ENCODE measurements at regions not wholly inside any gene's neighbourhood (a gene's known extent, or its start where the extent isn't known, plus 50 kb on each side); places are given as distances from the start of the nearest gene placed in this dataset.

DNA sequence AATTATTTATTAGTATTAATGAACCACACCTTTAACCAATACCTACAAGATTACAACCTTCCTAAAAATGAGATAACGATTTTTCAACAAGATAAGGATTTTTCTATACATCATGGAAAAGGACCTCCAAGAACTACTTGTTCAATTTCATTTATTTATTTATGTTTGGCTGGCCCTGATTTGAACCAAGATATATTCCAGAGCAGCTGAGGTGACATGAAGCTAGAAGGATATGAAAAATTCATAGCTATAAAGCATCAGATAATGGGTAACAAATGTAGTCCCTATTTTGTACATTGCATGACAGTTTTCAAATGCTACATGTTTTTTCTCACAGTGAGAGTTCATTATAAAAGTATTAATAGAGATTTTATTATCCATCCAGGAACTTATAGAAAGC, 798.5 kb upstream of the ARRDC3 start:
- Histone ChIP-seq H3K4me1 (no peaks in the 10 kb centered on the region), H3K36me3 (no peaks in the 10 kb centered on the region), H3K4me3 (no peak overlapping the region), H3K27me3 (no peaks in the 10 kb centered on the region), H3K9me3 (no peaks in the 10 kb centered on the region), H3K27ac (no peak overlapping the region)
- intact Hi-C loops (cut with DNase I) = no loop called here
- 69 to 74% methylated on average over 1 of the region's 1 CpG for WGBS, 2 donors
- DNase-seq = no peak
- TF ChIP-seq, protein P1, sequence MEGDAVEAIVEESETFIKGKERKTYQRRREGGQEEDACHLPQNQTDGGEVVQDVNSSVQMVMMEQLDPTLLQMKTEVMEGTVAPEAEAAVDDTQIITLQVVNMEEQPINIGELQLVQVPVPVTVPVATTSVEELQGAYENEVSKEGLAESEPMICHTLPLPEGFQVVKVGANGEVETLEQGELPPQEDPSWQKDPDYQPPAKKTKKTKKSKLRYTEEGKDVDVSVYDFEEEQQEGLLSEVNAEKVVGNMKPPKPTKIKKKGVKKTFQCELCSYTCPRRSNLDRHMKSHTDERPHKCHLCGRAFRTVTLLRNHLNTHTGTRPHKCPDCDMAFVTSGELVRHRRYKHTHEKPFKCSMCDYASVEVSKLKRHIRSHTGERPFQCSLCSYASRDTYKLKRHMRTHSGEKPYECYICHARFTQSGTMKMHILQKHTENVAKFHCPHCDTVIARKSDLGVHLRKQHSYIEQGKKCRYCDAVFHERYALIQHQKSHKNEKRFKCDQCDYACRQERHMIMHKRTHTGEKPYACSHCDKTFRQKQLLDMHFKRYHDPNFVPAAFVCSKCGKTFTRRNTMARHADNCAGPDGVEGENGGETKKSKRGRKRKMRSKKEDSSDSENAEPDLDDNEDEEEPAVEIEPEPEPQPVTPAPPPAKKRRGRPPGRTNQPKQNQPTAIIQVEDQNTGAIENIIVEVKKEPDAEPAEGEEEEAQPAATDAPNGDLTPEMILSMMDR (IDR thresholded peaks at IDR 0.05) = no peak
- no peak for TF ChIP-seq POLR2A (IDR thresholded peaks at IDR 0.05)

DNA sequence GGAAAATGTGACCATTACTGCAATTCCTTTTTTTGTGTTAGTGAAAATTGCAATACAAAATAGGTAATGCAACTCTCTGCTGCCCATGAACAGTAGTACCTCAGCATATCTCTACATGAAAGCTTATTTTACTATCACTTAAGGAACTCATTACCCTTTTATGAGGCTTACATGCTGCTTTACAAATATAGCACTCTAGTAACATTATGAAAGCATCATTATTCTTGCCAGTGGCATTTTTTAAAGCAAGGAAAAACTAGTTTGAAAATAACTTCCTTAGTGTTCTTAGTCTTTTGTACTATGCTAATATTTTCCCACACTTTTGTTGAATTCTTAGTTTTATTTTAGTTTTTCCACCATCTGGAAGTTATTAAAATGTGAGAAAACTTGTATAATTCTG, 797.3 kb upstream of the ARRDC3 start:
- TF ChIP-seq, protein P1 (IDR thresholded peaks at IDR 0.05) = no peak
- TF ChIP-seq POLR2A (IDR thresholded peaks at IDR 0.05) = no peak
- Histone ChIP-seq H3K4me1 (no peaks in the 10 kb centered on the region), H3K4me3 (no peak overlapping the region), H3K36me3 (no peaks in the 10 kb centered on the region), H3K27ac (no peak overlapping the region), H3K27me3 (no peaks in the 10 kb centered on the region), H3K9me3 (no peaks in the 10 kb centered on the region)
- intact Hi-C loops (cut with DNase I) = no loop called here
- no peak for DNase-seq

DNA sequence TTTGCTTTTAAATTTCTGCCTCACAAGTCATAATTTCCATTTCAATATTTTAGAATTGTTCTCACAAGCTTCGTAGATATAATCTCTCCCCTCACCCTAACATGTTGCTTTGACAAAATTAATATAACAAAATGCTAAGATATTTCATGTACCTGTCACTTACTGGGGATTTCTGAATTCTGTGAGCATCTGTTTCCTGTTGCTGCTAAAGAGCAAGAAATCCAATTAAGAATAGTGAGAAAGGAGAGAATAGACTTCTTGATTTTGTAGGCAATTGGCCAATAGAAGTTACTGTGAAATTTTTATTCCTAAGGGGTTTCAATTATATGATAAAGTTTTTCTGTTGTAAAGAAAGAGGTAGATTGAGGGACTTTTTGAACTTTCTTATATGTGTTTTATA, 796.5 kb upstream of the ARRDC3 start:
- TF ChIP-seq POLR2A (IDR thresholded peaks at IDR 0.05) = no peak
- TF ChIP-seq, protein P1 (IDR thresholded peaks at IDR 0.05) = no peak
- no peaks in the 10 kb centered on the region for H3K27me3 ChIP-seq
- no peaks in the 10 kb centered on the region for H3K4me1 ChIP-seq
- H3K27ac ChIP-seq = no peak overlapping the region
- 45 to 46% methylated on average over 1 of the region's 1 CpG for WGBS, 2 donors
- H3K4me3 ChIP-seq = no peak overlapping the region
- DNase-seq = no peak
- intact Hi-C loops (cut with DNase I) = no loop called here
- no peaks in the 10 kb centered on the region for H3K9me3 ChIP-seq
- H3K36me3 ChIP-seq = no peaks in the 10 kb centered on the region

- H3K36me3 ChIP-seq = no peaks in the 10 kb centered on the region
- no peak for DNase-seq
- H3K4me3 ChIP-seq = no peak overlapping the region
- H3K9me3 ChIP-seq = no peaks in the 10 kb centered on the region
- no peaks in the 10 kb centered on the region for H3K27me3 ChIP-seq
- TF ChIP-seq, protein P1 (IDR thresholded peaks at IDR 0.05) = no peak
- no peak for TF ChIP-seq POLR2A (IDR thresholded peaks at IDR 0.05)
- no peak overlapping the region for H3K27ac ChIP-seq
- intact Hi-C loops (cut with DNase I) = no loop called here
- WGBS, 2 donors = 23 to 24% methylated on average over 1 of the region's 1 CpG
- H3K4me1 ChIP-seq = no peaks in the 10 kb centered on the region
Observed at GRCh38 chr5:92177926-92178487, 794.9 kb upstream of the ARRDC3 start.

- Histone ChIP-seq H3K27ac (no peak overlapping the region), H3K9me3 (no peaks in the 10 kb centered on the region), H3K36me3 (no peaks in the 10 kb centered on the region), H3K4me1 (no peaks in the 10 kb centered on the region), H3K27me3 (no peaks in the 10 kb centered on the region), H3K4me3 (no peak overlapping the region)
- WGBS, 2 donors = 68 to 73% methylated on average over 2 of the region's 2 CpGs
- intact Hi-C loops (cut with DNase I) = no loop called here
- TF ChIP-seq POLR2A (IDR thresholded peaks at IDR 0.05) = no peak
- TF ChIP-seq, protein P1 (IDR thresholded peaks at IDR 0.05) = no peak
- DNase-seq = no peak
Observed at GRCh38 chr5:92163906-92164305, 780.8 kb upstream of the ARRDC3 start.
